Mucosa of descending colon (tissue), 3 donors: ENCODE measurements at regions not wholly inside any gene's neighbourhood (a gene's known extent, or its start where the extent isn't known, plus 50 kb on each side); places are given as distances from the start of the nearest gene placed in this dataset.
A peak's percentile ranks its signal among the peaks of the same experiment; 100 is the strongest.
"Not testable (repeated sequence)": the region's sequence is repeated elsewhere in the genome, so short reads cannot be mapped to it uniquely, and the experiment has no call there.

Experiments used
- ATAC-seq: fragments of 200-7000 bp; cut with Tn5 transposase; one replicate; pipeline ENCODE4 v1.9.1; 2020; ENCODE audit warnings: mild to moderate bottlenecking, moderate library complexity
- DNase-seq, 3 donors: peaks; one replicate each; pipeline ENCODE4 v3.0.0-alpha.2; 2020
- H3K36me3 ChIP-seq: fragments of 200-600 bp; one replicate; pipeline ENCODE4 v1.8.0; 2021; ENCODE audit warnings: low read depth, mild to moderate bottlenecking
- H3K4me1 ChIP-seq: fragments of 200-600 bp; one replicate; pipeline ENCODE4 v1.8.0; 2021; ENCODE audit warnings: low read depth, mild to moderate bottlenecking
- H3K4me3 ChIP-seq: fragments of 200-600 bp; one replicate; pipeline ENCODE4 v1.8.0; 2021; ENCODE audit warnings: mild to moderate bottlenecking
- H3K9me3 ChIP-seq: fragments of 200-600 bp; one replicate; pipeline ENCODE4 v1.8.0; 2021; ENCODE audit warnings: mild to moderate bottlenecking
- intact Hi-C, 2 donors: fragments of 100-400 bp; cut with DNase I in 1 of 2; cut with micrococcal nuclease in 1 of 2; formaldehyde crosslinking; loops; one replicate each; pipeline versions ENCODE4 v1.11.0 to v1.11.1; 2022; cut with DNase I, micrococcal nuclease
- TF ChIP-seq, protein P1 (sequence below): fragments of 200-600 bp; IDR thresholded peaks from one replicate; pipeline ENCODE4 v1.8.0; 2022; ENCODE audit warnings: antibody characterized with exemption, mild to moderate bottlenecking
- donor health status: DM: no; HTN: no; CAD: no; lungs with moderate emphysema.
- donor health status: DM: no; HTN: no; CAD: no.
- donor health status: DM: no; HTN: yes; CAD: no.

- H3K4me1 ChIP-seq, result no peaks in the 10 kb centered on the region
- H3K4me3 ChIP-seq, result no peak overlapping the region
- no peak for ATAC-seq
- no peaks in the 10 kb centered on the region for H3K9me3 ChIP-seq
- TF ChIP-seq, protein P1, sequence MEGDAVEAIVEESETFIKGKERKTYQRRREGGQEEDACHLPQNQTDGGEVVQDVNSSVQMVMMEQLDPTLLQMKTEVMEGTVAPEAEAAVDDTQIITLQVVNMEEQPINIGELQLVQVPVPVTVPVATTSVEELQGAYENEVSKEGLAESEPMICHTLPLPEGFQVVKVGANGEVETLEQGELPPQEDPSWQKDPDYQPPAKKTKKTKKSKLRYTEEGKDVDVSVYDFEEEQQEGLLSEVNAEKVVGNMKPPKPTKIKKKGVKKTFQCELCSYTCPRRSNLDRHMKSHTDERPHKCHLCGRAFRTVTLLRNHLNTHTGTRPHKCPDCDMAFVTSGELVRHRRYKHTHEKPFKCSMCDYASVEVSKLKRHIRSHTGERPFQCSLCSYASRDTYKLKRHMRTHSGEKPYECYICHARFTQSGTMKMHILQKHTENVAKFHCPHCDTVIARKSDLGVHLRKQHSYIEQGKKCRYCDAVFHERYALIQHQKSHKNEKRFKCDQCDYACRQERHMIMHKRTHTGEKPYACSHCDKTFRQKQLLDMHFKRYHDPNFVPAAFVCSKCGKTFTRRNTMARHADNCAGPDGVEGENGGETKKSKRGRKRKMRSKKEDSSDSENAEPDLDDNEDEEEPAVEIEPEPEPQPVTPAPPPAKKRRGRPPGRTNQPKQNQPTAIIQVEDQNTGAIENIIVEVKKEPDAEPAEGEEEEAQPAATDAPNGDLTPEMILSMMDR, result no peak
- no peak for DNase-seq
- intact Hi-C loops, result no loop called here
- no peaks in the 10 kb centered on the region for H3K36me3 ChIP-seq
Measured at GRCh38 chr1:81738875-81739274, 61.9 kb upstream of the ADGRL2 start.

DNA sequence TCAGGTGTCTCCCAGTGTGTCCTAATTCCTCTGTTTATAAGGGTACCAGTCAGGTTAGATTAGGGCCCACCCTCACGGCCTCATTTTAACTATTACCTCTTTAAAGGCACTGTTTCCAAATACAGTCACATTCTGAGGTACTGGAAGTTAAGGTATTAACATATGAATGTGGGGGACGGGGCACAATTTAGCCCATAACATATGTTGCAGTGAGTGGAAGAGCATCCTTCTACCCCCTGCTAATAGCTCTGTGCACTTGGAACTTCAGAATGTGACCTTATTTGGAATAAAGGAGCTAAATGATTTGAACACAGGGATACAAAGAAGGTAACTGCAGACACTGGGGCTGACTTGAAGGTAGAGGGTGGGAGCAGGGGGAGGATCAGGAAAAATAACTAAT, 67.3 kb upstream of the ADGRL2 start:
- H3K4me1 ChIP-seq, result peaks cover 5% of the 10 kb centered on the region
- no peaks in the 10 kb centered on the region for H3K9me3 ChIP-seq
- ATAC-seq, result no peak
- no peak overlapping the region for H3K4me3 ChIP-seq
- TF ChIP-seq, protein P1, result no peak
- no peak for DNase-seq
- intact Hi-C loops, result no loop called here
- no peaks in the 10 kb centered on the region for H3K36me3 ChIP-seq

DNA sequence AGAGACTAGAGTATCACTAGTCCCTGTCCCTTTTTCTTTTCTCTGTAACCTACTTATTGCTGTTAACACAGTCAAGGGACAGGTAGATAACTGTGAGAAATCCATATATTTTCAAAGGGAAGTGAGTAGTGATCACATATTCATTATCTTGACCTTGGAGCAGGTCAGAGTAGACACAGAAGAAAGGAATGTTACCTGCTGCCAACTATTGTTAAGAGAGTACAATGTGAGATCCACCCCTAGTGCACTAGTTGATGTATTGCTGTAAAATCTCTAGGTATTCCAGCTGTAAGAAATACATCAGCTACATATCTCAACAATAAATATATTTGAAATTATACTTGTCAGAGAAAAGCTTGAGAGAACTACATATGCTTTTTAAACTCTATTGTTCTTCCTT, 68.7 kb upstream of the ADGRL2 start:
- TF ChIP-seq, protein P1, result no peak
- DNase-seq (no peak), ATAC-seq (peak; percentile 39)
- Histone ChIP-seq H3K36me3 (no peaks in the 10 kb centered on the region), H3K4me3 (no peak overlapping the region), H3K4me1 (peaks cover 5% of the 10 kb centered on the region), H3K9me3 (no peaks in the 10 kb centered on the region)
- intact Hi-C loops, result no loop called here

GRCh38 chr1:81730881-81731280, 69.9 kb upstream of the ADGRL2 start:
- TF ChIP-seq, protein P1, result no peak
- ATAC-seq (no peak), DNase-seq (no peak)
- Histone ChIP-seq H3K9me3 (no peaks in the 10 kb centered on the region), H3K36me3 (no peaks in the 10 kb centered on the region), H3K4me3 (no peak overlapping the region), H3K4me1 (peaks cover 5% of the 10 kb centered on the region)
- intact Hi-C loops, result no loop called here

DNA sequence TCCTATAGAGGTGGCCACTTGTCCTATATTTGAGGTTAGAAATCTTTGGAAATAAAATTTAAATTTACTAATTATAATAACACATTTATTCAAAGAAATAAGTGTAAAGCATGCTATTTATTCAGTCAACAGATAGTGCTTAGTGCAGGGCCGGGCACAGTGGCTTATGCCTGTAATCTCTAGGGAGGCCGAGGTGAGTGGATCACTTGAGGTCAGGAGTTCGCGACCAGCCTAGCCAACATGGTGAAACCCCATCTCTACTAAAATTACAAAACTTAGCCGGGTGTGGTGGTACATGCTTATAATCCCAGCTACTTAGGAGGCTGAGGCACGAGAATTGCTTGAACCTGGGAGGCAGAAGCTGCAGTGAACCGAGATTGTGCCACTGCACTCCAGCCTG, 70.4 kb upstream of the ADGRL2 start:
- DNase-seq, H3K9me3 ChIP-seq, H3K36me3 ChIP-seq, ATAC-seq, H3K4me3 ChIP-seq, H3K4me1 ChIP-seq, intact Hi-C loops: not testable (repeated sequence)

DNA sequence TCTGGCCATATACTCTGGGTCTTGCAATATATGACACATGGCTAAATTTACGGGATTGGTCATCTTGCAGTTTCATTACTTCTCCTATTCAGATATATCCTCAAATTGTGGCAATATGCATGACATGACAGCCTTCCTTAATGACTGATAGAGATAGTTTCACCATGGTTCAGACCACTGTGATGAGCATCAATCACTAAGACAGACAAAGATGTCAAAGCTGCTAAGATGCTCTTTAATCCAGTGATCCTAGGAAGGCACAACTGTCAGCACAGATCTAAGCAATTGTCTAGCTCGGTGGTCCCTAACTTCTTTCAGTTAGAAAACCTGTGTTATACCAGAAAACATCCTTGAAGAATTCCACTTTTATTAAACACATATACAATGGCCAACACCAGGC, 70.9 kb upstream of the ADGRL2 start:
- ATAC-seq (no peak), DNase-seq (no peak)
- Histone ChIP-seq H3K36me3 (no peaks in the 10 kb centered on the region), H3K9me3 (no peaks in the 10 kb centered on the region), H3K4me1 (peaks cover 5% of the 10 kb centered on the region), H3K4me3 (no peak overlapping the region)
- intact Hi-C loops, result no loop called here
- TF ChIP-seq, protein P1, result no peak
